ENCODE measurements at regions not wholly inside any gene's neighbourhood (a gene's known extent, or its start where the extent isn't known, plus 50 kb on each side); places are given as distances from the start of the nearest gene placed in this dataset.

GRCh38 chr14:29290441-29290840 is 523.9 kb downstream of the FOXG1 start:
- H3K4me1 ChIP-seq (ENCODE audit: control insufficient read depth, insufficient read depth, low read length) = no peaks in the 10 kb centered on the region
- DNase-seq = no peak
- no peak overlapping the region for H3K27ac ChIP-seq (ENCODE audit: low read length)
- H3K4me3 ChIP-seq (ENCODE audit: low read length) = no peak overlapping the region
- no peaks in the 10 kb centered on the region for H3K36me3 ChIP-seq (ENCODE audit: control insufficient read depth, insufficient read depth, low read length)
- peaks cover 4% of the 10 kb centered on the region for H3K9me3 ChIP-seq (ENCODE audit: control insufficient read depth, low read depth, low read length)
- H3K27me3 ChIP-seq (ENCODE audit: control insufficient read depth, insufficient read depth, low read length) = no peaks in the 10 kb centered on the region
- no CpG with 5 or more reads among the region's 2 CpGs for WGBS (ENCODE audit: insufficient coverage, low lambda C conversion rate)

GRCh38 chr14:29299372-29299771 is 532.8 kb downstream of the FOXG1 start:
- Histone ChIP-seq H3K4me3 (ENCODE audit: low read length) (no peak overlapping the region), H3K4me1 (ENCODE audit: control insufficient read depth, insufficient read depth, low read length) (no peaks in the 10 kb centered on the region), H3K9me3 (ENCODE audit: control insufficient read depth, low read depth, low read length) (peaks cover 4% of the 10 kb centered on the region), H3K27me3 (ENCODE audit: control insufficient read depth, insufficient read depth, low read length) (no peaks in the 10 kb centered on the region), H3K36me3 (ENCODE audit: control insufficient read depth, insufficient read depth, low read length) (no peaks in the 10 kb centered on the region), H3K27ac (ENCODE audit: low read length) (no peak overlapping the region)
- 80% methylated on average over 1 of the region's 1 CpG for WGBS (ENCODE audit: insufficient coverage, low lambda C conversion rate)
- no peak for DNase-seq

GRCh38 chr14:29301571-29301970 is 535.0 kb downstream of the FOXG1 start:
- Histone ChIP-seq H3K9me3 (ENCODE audit: control insufficient read depth, low read depth, low read length) (no peaks in the 10 kb centered on the region), H3K36me3 (ENCODE audit: control insufficient read depth, insufficient read depth, low read length) (no peaks in the 10 kb centered on the region), H3K27me3 (ENCODE audit: control insufficient read depth, insufficient read depth, low read length) (no peaks in the 10 kb centered on the region), H3K4me1 (ENCODE audit: control insufficient read depth, insufficient read depth, low read length) (no peaks in the 10 kb centered on the region), H3K4me3 (ENCODE audit: low read length) (no peak overlapping the region), H3K27ac (ENCODE audit: low read length) (no peak overlapping the region)
- no peak for DNase-seq

- H3K36me3 ChIP-seq (ENCODE audit: control insufficient read depth, insufficient read depth, low read length) = no peaks in the 10 kb centered on the region
- no peak overlapping the region for H3K4me3 ChIP-seq (ENCODE audit: low read length)
- H3K9me3 ChIP-seq (ENCODE audit: control insufficient read depth, low read depth, low read length) = no peaks in the 10 kb centered on the region
- no peaks in the 10 kb centered on the region for H3K27me3 ChIP-seq (ENCODE audit: control insufficient read depth, insufficient read depth, low read length)
- DNase-seq = no peak
- no peak overlapping the region for H3K27ac ChIP-seq (ENCODE audit: low read length)
- H3K4me1 ChIP-seq (ENCODE audit: control insufficient read depth, insufficient read depth, low read length) = no peaks in the 10 kb centered on the region
These were observed 543.6 kb downstream of the FOXG1 start for GRCh38 chr14:29310210-29310609.

GRCh38 chr14:29310757-29311156 is 544.2 kb downstream of the FOXG1 start:
- Histone ChIP-seq H3K27ac (ENCODE audit: low read length) (no peak overlapping the region), H3K9me3 (ENCODE audit: control insufficient read depth, low read depth, low read length) (no peaks in the 10 kb centered on the region), H3K4me1 (ENCODE audit: control insufficient read depth, insufficient read depth, low read length) (no peaks in the 10 kb centered on the region), H3K36me3 (ENCODE audit: control insufficient read depth, insufficient read depth, low read length) (no peaks in the 10 kb centered on the region), H3K27me3 (ENCODE audit: control insufficient read depth, insufficient read depth, low read length) (no peaks in the 10 kb centered on the region), H3K4me3 (ENCODE audit: low read length) (no peak overlapping the region)
- DNase-seq = no peak
- no CpG with 5 or more reads among the region's 1 CpG for WGBS (ENCODE audit: insufficient coverage, low lambda C conversion rate)

- Histone ChIP-seq H3K36me3 (ENCODE audit: control insufficient read depth, insufficient read depth, low read length) (no peaks in the 10 kb centered on the region), H3K4me1 (ENCODE audit: control insufficient read depth, insufficient read depth, low read length) (no peaks in the 10 kb centered on the region), H3K27ac (ENCODE audit: low read length) (no peak overlapping the region), H3K4me3 (ENCODE audit: low read length) (no peak overlapping the region), H3K27me3 (ENCODE audit: control insufficient read depth, insufficient read depth, low read length) (no peaks in the 10 kb centered on the region), H3K9me3 (ENCODE audit: control insufficient read depth, low read depth, low read length) (no peaks in the 10 kb centered on the region)
- DNase-seq = no peak
- WGBS (ENCODE audit: insufficient coverage, low lambda C conversion rate) = 83% methylated on average over 1 of the region's 2 CpGs
These were observed 545.4 kb downstream of the FOXG1 start for GRCh38 chr14:29311983-29312382.

- Histone ChIP-seq H3K27ac (ENCODE audit: low read length) (no peak overlapping the region), H3K4me3 (ENCODE audit: low read length) (no peak overlapping the region), H3K4me1 (ENCODE audit: control insufficient read depth, insufficient read depth, low read length) (no peaks in the 10 kb centered on the region), H3K27me3 (ENCODE audit: control insufficient read depth, insufficient read depth, low read length) (no peaks in the 10 kb centered on the region), H3K36me3 (ENCODE audit: control insufficient read depth, insufficient read depth, low read length) (no peaks in the 10 kb centered on the region), H3K9me3 (ENCODE audit: control insufficient read depth, low read depth, low read length) (no peaks in the 10 kb centered on the region)
- DNase-seq = no peak
- 100% methylated on average over 1 of the region's 2 CpGs for WGBS (ENCODE audit: insufficient coverage, low lambda C conversion rate)
These were observed 550.3 kb downstream of the FOXG1 start for GRCh38 chr14:29316936-29317335.

- Histone ChIP-seq H3K4me3 (ENCODE audit: low read length) (no peak overlapping the region), H3K27me3 (ENCODE audit: control insufficient read depth, insufficient read depth, low read length) (no peaks in the 10 kb centered on the region), H3K36me3 (ENCODE audit: control insufficient read depth, insufficient read depth, low read length) (no peaks in the 10 kb centered on the region), H3K27ac (ENCODE audit: low read length) (no peak overlapping the region), H3K9me3 (ENCODE audit: control insufficient read depth, low read depth, low read length) (no peaks in the 10 kb centered on the region), H3K4me1 (ENCODE audit: control insufficient read depth, insufficient read depth, low read length) (no peaks in the 10 kb centered on the region)
- no peak for DNase-seq
- WGBS (ENCODE audit: insufficient coverage, low lambda C conversion rate) = 100% methylated on average over 1 of the region's 1 CpG
These were observed 550.8 kb downstream of the FOXG1 start for GRCh38 chr14:29317423-29317822.

- H3K9me3 ChIP-seq (ENCODE audit: control insufficient read depth, low read depth, low read length) = no peaks in the 10 kb centered on the region
- DNase-seq = peak; percentile 23 to 65
- no CpG with 5 or more reads among the region's 1 CpG for WGBS (ENCODE audit: insufficient coverage, low lambda C conversion rate)
- H3K4me3 ChIP-seq (ENCODE audit: low read length) = no peak overlapping the region
- H3K27ac ChIP-seq (ENCODE audit: low read length) = no peak overlapping the region
- H3K27me3 ChIP-seq (ENCODE audit: control insufficient read depth, insufficient read depth, low read length) = no peaks in the 10 kb centered on the region
- H3K36me3 ChIP-seq (ENCODE audit: control insufficient read depth, insufficient read depth, low read length) = no peaks in the 10 kb centered on the region
- no peaks in the 10 kb centered on the region for H3K4me1 ChIP-seq (ENCODE audit: control insufficient read depth, insufficient read depth, low read length)
These were observed 553.7 kb downstream of the FOXG1 start for GRCh38 chr14:29320286-29320685.

- Histone ChIP-seq H3K27me3 (ENCODE audit: control insufficient read depth, insufficient read depth, low read length) (no peaks in the 10 kb centered on the region), H3K36me3 (ENCODE audit: control insufficient read depth, insufficient read depth, low read length) (no peaks in the 10 kb centered on the region), H3K4me3 (ENCODE audit: low read length) (no peak overlapping the region), H3K27ac (ENCODE audit: low read length) (no peak overlapping the region), H3K4me1 (ENCODE audit: control insufficient read depth, insufficient read depth, low read length) (no peaks in the 10 kb centered on the region), H3K9me3 (ENCODE audit: control insufficient read depth, low read depth, low read length) (no peaks in the 10 kb centered on the region)
- DNase-seq = no peak
These were observed 555.1 kb downstream of the FOXG1 start for GRCh38 chr14:29321646-29322045.

GRCh38 chr14:29339494-29340172 is 573.0 kb downstream of the FOXG1 start:
- no peak for DNase-seq
- H3K4me3 ChIP-seq (ENCODE audit: low read length) = no peak overlapping the region
- 100% methylated on average over 2 of the region's 3 CpGs for WGBS (ENCODE audit: insufficient coverage, low lambda C conversion rate)
- no peaks in the 10 kb centered on the region for H3K4me1 ChIP-seq (ENCODE audit: control insufficient read depth, insufficient read depth, low read length)
- no peaks in the 10 kb centered on the region for H3K36me3 ChIP-seq (ENCODE audit: control insufficient read depth, insufficient read depth, low read length)
- no peaks in the 10 kb centered on the region for H3K9me3 ChIP-seq (ENCODE audit: control insufficient read depth, low read depth, low read length)
- H3K27ac ChIP-seq (ENCODE audit: low read length) = no peak overlapping the region
- H3K27me3 ChIP-seq (ENCODE audit: control insufficient read depth, insufficient read depth, low read length) = no peaks in the 10 kb centered on the region
